CD4-positive, alpha-beta T cell (primary cell): ENCODE measurements at regions not wholly inside any gene's neighbourhood (a gene's known extent, or its start where the extent isn't known, plus 50 kb on each side); places are given as distances from the start of the nearest gene placed in this dataset.
"Not testable (repeated sequence)": the region's sequence is repeated elsewhere in the genome, so short reads cannot be mapped to it uniquely, and the experiment has no call there.

Experiments
- ATAC-seq: fragments of 200-7000 bp; cut with Tn5 transposase; one replicate; pipeline ENCODE4 v1.10.0; 2022; ENCODE audit warnings: mild to moderate bottlenecking; ENCODE audit not compliant: poor library complexity
- CTCF ChIA-PET: fragments of 350-600 bp; sonication (Branson Sonifier 250); formaldehyde crosslinking; loops from one replicate; lab custom pipeline; 2021; ENCODE audit warnings: antibody characterized with exemption, inconsistent platforms; lab: Charles Lee
- POLR2A ChIA-PET: fragments of 350-600 bp; sonication (Branson Sonifier 250); formaldehyde crosslinking; loops from one replicate; lab custom pipeline; 2021; ENCODE audit warnings: antibody characterized with exemption, inconsistent platforms; lab: Charles Lee
- DNase-seq, 14 experiments: peaks; one replicate each; pipeline ENCODE4 v3.0.0-alpha.2; 2013 to 2020; ENCODE audit warnings: mixed read lengths in 2 of 14
- H3K27ac ChIP-seq, 2 donors: one replicate each; pipeline versions ENCODE4 v1.5.1 to v1.7.0; 2013; ENCODE audit warnings: low read length in 2 of 2, low read depth in 1 of 2, mild to moderate bottlenecking in 1 of 2
- H3K27me3 ChIP-seq, 2 experiments: 1 replicate in 1 of 2; 2 replicates in 1 of 2; pipeline versions ENCODE4 v1.6.1 to v1.7.0; 2013; ENCODE audit warnings: low read length in 2 of 2, control low read depth in 1 of 2, mild to moderate bottlenecking in 1 of 2, moderate library complexity in 1 of 2; ENCODE audit not compliant: insufficient read depth in 2 of 2, control insufficient read depth in 1 of 2
- H3K36me3 ChIP-seq: one replicate; pipeline ENCODE4 v1.6.1; 2013; ENCODE audit warnings: low read length, control low read depth; ENCODE audit not compliant: insufficient read depth
- H3K4me1 ChIP-seq: one replicate; pipeline ENCODE4 v1.6.1; 2013; ENCODE audit warnings: low read length, control low read depth; ENCODE audit not compliant: insufficient read depth
- H3K4me3 ChIP-seq: one replicate; pipeline ENCODE4 v1.5.1; 2013; ENCODE audit warnings: mild to moderate bottlenecking, low read length, moderate library complexity
- H3K9me3 ChIP-seq, 2 experiments: 1 replicate in 1 of 2; 2 replicates in 1 of 2; pipeline versions ENCODE4 v1.6.1 to v1.7.0; 2013; ENCODE audit warnings: low read length in 2 of 2, mild to moderate bottlenecking in 2 of 2, control low read depth in 1 of 2, moderate library complexity in 1 of 2; ENCODE audit not compliant: control insufficient read depth in 1 of 2, insufficient read depth in 1 of 2
- H3K27ac Mint-ChIP-seq: one replicate; pipeline ENCODE4 v1.8.0; 2020; ENCODE audit warnings: mixed read lengths
- H3K27me3 Mint-ChIP-seq: one replicate; pipeline ENCODE4 v1.8.0; 2021; ENCODE audit warnings: mixed read lengths
- H3K36me3 Mint-ChIP-seq: one replicate; pipeline ENCODE4 v1.8.0; 2021; ENCODE audit warnings: low read depth, mixed read lengths
- H3K4me1 Mint-ChIP-seq: one replicate; pipeline ENCODE4 v1.8.0; 2021; ENCODE audit warnings: low read depth, mixed read lengths
- H3K4me3 Mint-ChIP-seq: one replicate; pipeline ENCODE4 v1.8.0; 2020; ENCODE audit warnings: mild to moderate bottlenecking, mixed read lengths
- H3K9me3 Mint-ChIP-seq: one replicate; pipeline ENCODE4 v1.8.0; 2020; ENCODE audit warnings: mixed read lengths
- CTCF ChIP-seq: fragments of 200-600 bp; IDR thresholded peaks from one replicate; pipeline ENCODE4 v1.8.0; 2022; ENCODE audit warnings: antibody characterized with exemption, mild to moderate bottlenecking
- intact Hi-C, 2 experiments: fragments of 100-400 bp; cut with DNase I in 1 of 2; cut with micrococcal nuclease in 1 of 2; formaldehyde crosslinking; loops; one replicate each; pipeline versions ENCODE4 v1.15.1 to v1.9.0; 2023 to 2025; cut with DNase I, micrococcal nuclease

GRCh38 chr2:234699456-234699855, 202.6 kb upstream of the ARL4C start:
- Histone ChIP-seq H3K27ac (no peak overlapping the region), H3K9me3 (peaks cover 6 to 13% of the 10 kb centered on the region in 2 experiments), H3K4me1 (no peaks in the 10 kb centered on the region), H3K27me3 (peaks cover 0 to 6% of the 10 kb centered on the region in 2 experiments), H3K36me3 (no peaks in the 10 kb centered on the region), H3K4me3 (no peak overlapping the region)
- Mint-ChIP-seq H3K9me3 (peaks cover 11% of the 10 kb centered on the region), H3K36me3 (peaks cover 5% of the 10 kb centered on the region), H3K4me1 (no peaks in the 10 kb centered on the region), H3K27me3 (peaks cover 15% of the 10 kb centered on the region), H3K27ac (no peak overlapping the region), H3K4me3 (no peak overlapping the region)
- no peak for DNase-seq
- no peak for TF ChIP-seq CTCF
- ATAC-seq, result no peak
- intact Hi-C loops, result no loop called here
- POLR2A ChIA-PET, result no interaction called here
- CTCF ChIA-PET, result no interaction called here

GRCh38 chr2:234697300-234697876, 200.5 kb upstream of the ARL4C start:
- H3K9me3 Mint-ChIP-seq, result peaks cover 12% of the 10 kb centered on the region
- H3K36me3 ChIP-seq, H3K4me3 ChIP-seq, H3K36me3 Mint-ChIP-seq, CTCF ChIA-PET, POLR2A ChIA-PET, H3K4me1 Mint-ChIP-seq, H3K27ac ChIP-seq, ATAC-seq, intact Hi-C loops, H3K4me3 Mint-ChIP-seq, DNase-seq, H3K27me3 ChIP-seq, H3K4me1 ChIP-seq, H3K27ac Mint-ChIP-seq: not testable (repeated sequence)
- H3K27me3 Mint-ChIP-seq, result peaks cover 31% of the 10 kb centered on the region
- peaks cover 6 to 13% of the 10 kb centered on the region in 2 experiments for H3K9me3 ChIP-seq

- H3K4me1 Mint-ChIP-seq, result no peaks in the 10 kb centered on the region
- no peaks in the 10 kb centered on the region for H3K36me3 ChIP-seq
Observed at GRCh38 chr2:234695981-234696380, 199.1 kb upstream of the ARL4C start.

More at GRCh38 chr2:234695981-234696380, 199.1 kb upstream of the ARL4C start:
- no peak overlapping the region for H3K4me3 Mint-ChIP-seq
- ATAC-seq, result no peak
- Histone ChIP-seq H3K4me1 (no peaks in the 10 kb centered on the region), H3K27me3 (peaks cover 7% of the 10 kb centered on the region in 2 experiments), H3K9me3 (peaks cover 6 to 13% of the 10 kb centered on the region in 2 experiments), H3K27ac (no peak overlapping the region), H3K4me3 (no peak overlapping the region)
- no peak for DNase-seq
- ChIA-PET POLR2A (no interaction called here), CTCF (no interaction called here)
- TF ChIP-seq CTCF, result no peak
- no peak overlapping the region for H3K27ac Mint-ChIP-seq
- H3K9me3 Mint-ChIP-seq, result peaks cover 12% of the 10 kb centered on the region
- H3K27me3 Mint-ChIP-seq, result peaks cover 43% of the 10 kb centered on the region
- H3K36me3 Mint-ChIP-seq, result peaks cover 5% of the 10 kb centered on the region
- intact Hi-C loops, result no loop called here
